ENCODE measurements at regions not wholly inside any gene's neighbourhood (a gene's known extent, or its start where the extent isn't known, plus 50 kb on each side); places are given as distances from the start of the nearest gene placed in this dataset.

DNA sequence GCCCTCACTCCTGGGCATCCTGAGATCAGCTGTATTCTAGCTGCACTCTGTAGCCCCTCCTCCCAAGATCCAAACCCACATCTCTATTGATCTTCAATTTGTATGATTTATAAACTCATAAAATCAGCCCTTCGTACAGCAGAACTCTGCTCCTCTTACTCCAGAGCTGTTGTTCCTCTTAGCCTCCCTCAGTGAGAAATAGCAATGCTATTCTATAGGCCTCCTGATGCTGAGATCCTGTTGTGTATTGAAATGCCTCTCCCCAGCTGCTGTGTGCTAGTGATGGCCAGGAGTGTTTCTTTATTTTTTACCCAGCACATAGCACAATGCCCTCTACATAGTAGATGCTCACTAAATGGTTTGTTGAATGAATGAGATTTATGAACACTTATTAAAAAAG lies 320.5 kb upstream of the ADCY2 start:
- no peak for TF ChIP-seq CTCF (conservative IDR thresholded peaks at IDR 0.05; ENCODE audit: low read depth, low read length)
- H3K4me3 ChIP-seq (ENCODE audit: low read length) = no peak overlapping the region

GRCh38 chr5:7078101-7078500 lies 317.8 kb upstream of the ADCY2 start:
- H3K4me3 ChIP-seq (ENCODE audit: low read length) = no peak overlapping the region
- TF ChIP-seq CTCF (conservative IDR thresholded peaks at IDR 0.05; ENCODE audit: low read depth, low read length) = no peak
- DNase-seq (ENCODE audit: low read depth) = no peak

More for the DNA sequence above, 320.5 kb upstream of the ADCY2 start:
- no peak for DNase-seq (ENCODE audit: low read depth)

DNA sequence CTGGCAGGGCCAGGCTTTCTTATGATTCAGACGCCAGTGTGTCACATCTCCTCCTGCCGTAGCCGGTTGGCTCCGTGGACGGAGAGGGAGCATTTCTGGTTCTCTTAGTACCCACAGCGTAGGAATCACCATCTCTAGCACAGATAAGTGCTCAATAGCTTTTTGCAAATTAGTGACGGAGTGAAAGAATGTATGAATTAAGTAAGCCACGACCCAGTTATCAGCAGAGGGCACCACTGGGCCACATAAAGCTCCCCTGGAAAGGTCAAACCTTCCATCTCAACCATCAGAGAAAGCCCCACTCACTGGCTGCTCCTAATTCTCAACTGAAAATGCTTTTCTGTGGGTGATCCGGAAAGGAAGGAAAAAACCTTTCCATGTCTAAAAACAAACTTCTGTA lies 317.0 kb upstream of the ADCY2 start:
- no peak for DNase-seq (ENCODE audit: low read depth)
- no peak for TF ChIP-seq CTCF (conservative IDR thresholded peaks at IDR 0.05; ENCODE audit: low read depth, low read length)

DNA sequence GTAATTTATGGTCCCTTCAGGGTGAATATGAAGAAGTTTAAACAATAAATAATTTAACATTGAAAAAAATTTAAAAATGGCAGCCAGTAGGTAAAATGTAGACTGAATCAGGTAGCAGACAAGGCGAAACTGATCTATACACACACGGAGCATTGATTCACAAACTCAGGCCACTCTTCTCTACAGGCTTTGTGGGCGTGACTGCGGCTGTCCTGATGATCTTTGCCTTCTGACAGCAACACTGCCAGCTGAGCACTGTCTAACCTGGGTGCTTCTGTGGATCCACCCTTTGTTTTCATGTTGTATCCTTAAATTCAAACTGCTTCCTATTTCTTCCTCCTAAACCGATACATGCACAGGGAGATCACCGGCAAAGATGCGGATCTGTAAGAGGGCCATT lies 315.4 kb upstream of the ADCY2 start:
- no peak overlapping the region for H3K4me3 ChIP-seq (ENCODE audit: low read length)
- no peak for DNase-seq (ENCODE audit: low read depth)
- TF ChIP-seq CTCF (conservative IDR thresholded peaks at IDR 0.05; ENCODE audit: low read depth, low read length) = no peak

More for the DNA sequence above, 317.0 kb upstream of the ADCY2 start:
- no peak overlapping the region for H3K4me3 ChIP-seq (ENCODE audit: low read length)

- H3K4me3 ChIP-seq (ENCODE audit: low read length) = no peak overlapping the region
- no peak for DNase-seq (ENCODE audit: low read depth)
- TF ChIP-seq CTCF (conservative IDR thresholded peaks at IDR 0.05; ENCODE audit: low read depth, low read length) = no peak
These were observed 308.1 kb upstream of the ADCY2 start for GRCh38 chr5:7087719-7088297.

GRCh38 chr5:7088849-7089248 lies 307.1 kb upstream of the ADCY2 start:
- H3K4me3 ChIP-seq (ENCODE audit: low read length) = no peak overlapping the region
- no peak for DNase-seq (ENCODE audit: low read depth)
- TF ChIP-seq CTCF (conservative IDR thresholded peaks at IDR 0.05; ENCODE audit: low read depth, low read length) = no peak

- TF ChIP-seq CTCF (conservative IDR thresholded peaks at IDR 0.05; ENCODE audit: low read depth, low read length) = no peak
- DNase-seq (ENCODE audit: low read depth) = no peak
These were observed 301.3 kb upstream of the ADCY2 start for GRCh38 chr5:7094626-7095025.

More at GRCh38 chr5:7094626-7095025, 301.3 kb upstream of the ADCY2 start:
- H3K4me3 ChIP-seq (ENCODE audit: low read length) = no peak overlapping the region
